ENCODE measurements at regions not wholly inside any gene's neighbourhood (a gene's known extent, or its start where the extent isn't known, plus 50 kb on each side); places are given as distances from the start of the nearest gene placed in this dataset.

- no peak overlapping the region for H3K4me3 ChIP-seq
- TF ChIP-seq, protein P1, sequence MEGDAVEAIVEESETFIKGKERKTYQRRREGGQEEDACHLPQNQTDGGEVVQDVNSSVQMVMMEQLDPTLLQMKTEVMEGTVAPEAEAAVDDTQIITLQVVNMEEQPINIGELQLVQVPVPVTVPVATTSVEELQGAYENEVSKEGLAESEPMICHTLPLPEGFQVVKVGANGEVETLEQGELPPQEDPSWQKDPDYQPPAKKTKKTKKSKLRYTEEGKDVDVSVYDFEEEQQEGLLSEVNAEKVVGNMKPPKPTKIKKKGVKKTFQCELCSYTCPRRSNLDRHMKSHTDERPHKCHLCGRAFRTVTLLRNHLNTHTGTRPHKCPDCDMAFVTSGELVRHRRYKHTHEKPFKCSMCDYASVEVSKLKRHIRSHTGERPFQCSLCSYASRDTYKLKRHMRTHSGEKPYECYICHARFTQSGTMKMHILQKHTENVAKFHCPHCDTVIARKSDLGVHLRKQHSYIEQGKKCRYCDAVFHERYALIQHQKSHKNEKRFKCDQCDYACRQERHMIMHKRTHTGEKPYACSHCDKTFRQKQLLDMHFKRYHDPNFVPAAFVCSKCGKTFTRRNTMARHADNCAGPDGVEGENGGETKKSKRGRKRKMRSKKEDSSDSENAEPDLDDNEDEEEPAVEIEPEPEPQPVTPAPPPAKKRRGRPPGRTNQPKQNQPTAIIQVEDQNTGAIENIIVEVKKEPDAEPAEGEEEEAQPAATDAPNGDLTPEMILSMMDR (IDR thresholded peaks at IDR 0.05), result no peak
- no peak for TF ChIP-seq POLR2A (IDR thresholded peaks at IDR 0.05)
- intact Hi-C loops (cut with DNase I), result no loop called here
- H3K9me3 ChIP-seq, result no peaks in the 10 kb centered on the region
- no peaks in the 10 kb centered on the region for H3K27me3 ChIP-seq
- no peak for ATAC-seq
- H3K4me1 ChIP-seq, result no peaks in the 10 kb centered on the region
- no peak overlapping the region for H3K27ac ChIP-seq
- no peaks in the 10 kb centered on the region for H3K36me3 ChIP-seq
- WGBS, 4 donors, result 53 to 70% (median 61%) methylated on average over 10 to 11 of the region's 11 CpGs
- DNase-seq, result no peak
These were observed 603.0 kb upstream of the NRSN1 start for GRCh38 chr6:23522792-23523547.

- ATAC-seq, result no peak
- intact Hi-C loops (cut with DNase I), result no loop called here
- no peak for DNase-seq
- WGBS, 4 donors, result 89 to 95% (median 92%) methylated on average over 2 of the region's 2 CpGs
- H3K4me1 ChIP-seq, result no peaks in the 10 kb centered on the region
- no peak overlapping the region for H3K4me3 ChIP-seq
- no peaks in the 10 kb centered on the region for H3K36me3 ChIP-seq
- H3K27me3 ChIP-seq, result no peaks in the 10 kb centered on the region
- no peak for TF ChIP-seq POLR2A (IDR thresholded peaks at IDR 0.05)
- TF ChIP-seq, protein P1 (IDR thresholded peaks at IDR 0.05), result no peak
- no peaks in the 10 kb centered on the region for H3K9me3 ChIP-seq
- no peak overlapping the region for H3K27ac ChIP-seq
These were observed 602.2 kb upstream of the NRSN1 start for GRCh38 chr6:23523771-23524170.

- Histone ChIP-seq H3K36me3 (no peaks in the 10 kb centered on the region), H3K27ac (no peak overlapping the region), H3K4me1 (no peaks in the 10 kb centered on the region), H3K9me3 (no peaks in the 10 kb centered on the region), H3K27me3 (no peaks in the 10 kb centered on the region), H3K4me3 (no peak overlapping the region)
- ATAC-seq, result no peak
- no peak for TF ChIP-seq POLR2A (IDR thresholded peaks at IDR 0.05)
- TF ChIP-seq, protein P1 (IDR thresholded peaks at IDR 0.05), result no peak
- intact Hi-C loops (cut with DNase I), result no loop called here
- no peak for DNase-seq
These were observed 601.5 kb upstream of the NRSN1 start for GRCh38 chr6:23524548-23524947.

- Histone ChIP-seq H3K9me3 (no peaks in the 10 kb centered on the region), H3K27me3 (no peaks in the 10 kb centered on the region), H3K36me3 (no peaks in the 10 kb centered on the region), H3K27ac (no peak overlapping the region), H3K4me1 (no peaks in the 10 kb centered on the region), H3K4me3 (no peak overlapping the region)
- 61 to 72% (median 70%) methylated on average over 5 of the region's 5 CpGs for WGBS, 4 donors
- intact Hi-C loops (cut with DNase I), result no loop called here
- DNase-seq (no peak), ATAC-seq (no peak)
- TF ChIP-seq, protein P1 (IDR thresholded peaks at IDR 0.05), result no peak
- no peak for TF ChIP-seq POLR2A (IDR thresholded peaks at IDR 0.05)
These were observed 599.5 kb upstream of the NRSN1 start for GRCh38 chr6:23526526-23526925.
